D341Med (cell line): ENCODE measurements at regions not wholly inside any gene's neighbourhood (a gene's known extent, or its start where the extent isn't known, plus 50 kb on each side); places are given as distances from the start of the nearest gene placed in this dataset.
A peak's percentile ranks its signal among the peaks of the same experiment; 100 is the strongest.
"Not testable (repeated sequence)": the region's sequence is repeated elsewhere in the genome, so short reads cannot be mapped to it uniquely, and the experiment has no call there.

Experiments used
- DNase-seq: peaks from one replicate; pipeline ENCODE4 v3.0.0; 2012; ENCODE audit warnings: low spot score

GRCh38 chr4:20196476-20196875, 55.2 kb upstream of the SLIT2 start:
- DNase-seq, result no peak

- no peak for DNase-seq
Measured at GRCh38 chr4:20195071-20195885, 56.4 kb upstream of the SLIT2 start.

GRCh38 chr4:20194123-20195013, 57.3 kb upstream of the SLIT2 start:
- DNase-seq, result no peak

- DNase-seq, result no peak
Measured at GRCh38 chr4:20193141-20193936, 58.4 kb upstream of the SLIT2 start.

- no peak for DNase-seq
Measured at GRCh38 chr4:20192736-20193135, 59.0 kb upstream of the SLIT2 start.

- no peak for DNase-seq
Measured at GRCh38 chr4:20185103-20185502, 66.6 kb upstream of the SLIT2 start.

- not testable (repeated sequence) for DNase-seq
Measured at GRCh38 chr4:20183131-20183530, 68.6 kb upstream of the SLIT2 start.

GRCh38 chr4:20181926-20182325, 69.8 kb upstream of the SLIT2 start:
- no peak for DNase-seq

- no peak for DNase-seq
Measured at GRCh38 chr4:20180509-20180908, 71.2 kb upstream of the SLIT2 start.

GRCh38 chr4:20178902-20179576, 72.7 kb upstream of the SLIT2 start:
- DNase-seq, result no peak

GRCh38 chr4:20176881-20177280, 74.8 kb upstream of the SLIT2 start:
- DNase-seq, result no peak

- DNase-seq, result no peak
Measured at GRCh38 chr4:20172070-20172760, 79.5 kb upstream of the SLIT2 start.

GRCh38 chr4:20166544-20166943, 85.2 kb upstream of the SLIT2 start:
- DNase-seq, result no peak

- DNase-seq, result peak; percentile 75
Measured at GRCh38 chr4:20159516-20159915, 92.2 kb upstream of the SLIT2 start.

GRCh38 chr4:20158195-20158594, 93.5 kb upstream of the SLIT2 start:
- DNase-seq, result no peak

- no peak for DNase-seq
Measured at GRCh38 chr4:20151436-20151835, 100.3 kb upstream of the SLIT2 start.

- not testable (repeated sequence) for DNase-seq
Measured at GRCh38 chr4:20149143-20149542, 102.6 kb upstream of the SLIT2 start.

GRCh38 chr4:20137176-20137575, 114.5 kb upstream of the SLIT2 start:
- no peak for DNase-seq

GRCh38 chr4:20127626-20128025, 124.1 kb upstream of the SLIT2 start:
- DNase-seq, result no peak

GRCh38 chr4:20126906-20127305, 124.8 kb upstream of the SLIT2 start:
- no peak for DNase-seq
